Fibroblast of skin of left quadriceps (primary cell): ENCODE measurements at regions not wholly inside any gene's neighbourhood (a gene's known extent, or its start where the extent isn't known, plus 50 kb on each side); places are given as distances from the start of the nearest gene placed in this dataset.

ENCODE experiments used
- DNase-seq, 2 experiments: peaks; one replicate each; pipeline ENCODE4 v3.0.0-alpha.2; 2013; ENCODE audit warnings: low read depth in 2 of 2

GRCh38 chr13:79668201-79668752 lies 187.3 kb downstream of the NDFIP2 start:
- no peak for DNase-seq

- no peak for DNase-seq
These were observed 186.8 kb downstream of the NDFIP2 start for GRCh38 chr13:79667771-79668170.

GRCh38 chr13:79663977-79664636 lies 183.2 kb downstream of the NDFIP2 start:
- no peak for DNase-seq

GRCh38 chr13:79663435-79663834 lies 182.5 kb downstream of the NDFIP2 start:
- no peak for DNase-seq

GRCh38 chr13:79662882-79663281 lies 181.9 kb downstream of the NDFIP2 start:
- DNase-seq = no peak

GRCh38 chr13:79660361-79660760 lies 179.4 kb downstream of the NDFIP2 start:
- DNase-seq = no peak

GRCh38 chr13:79659121-79659521 lies 178.2 kb downstream of the NDFIP2 start:
- DNase-seq = no peak

- no peak for DNase-seq
These were observed 177.5 kb downstream of the NDFIP2 start for GRCh38 chr13:79658333-79658975.

GRCh38 chr13:79655509-79655908 lies 174.6 kb downstream of the NDFIP2 start:
- DNase-seq = no peak

GRCh38 chr13:79654520-79654919 lies 173.6 kb downstream of the NDFIP2 start:
- DNase-seq = no peak

GRCh38 chr13:79650688-79651087 lies 169.7 kb downstream of the NDFIP2 start:
- DNase-seq = no peak

- DNase-seq = no peak
These were observed 167.2 kb downstream of the NDFIP2 start for GRCh38 chr13:79648191-79648590.

GRCh38 chr13:79647533-79647932 lies 166.6 kb downstream of the NDFIP2 start:
- no peak for DNase-seq

- no peak for DNase-seq
These were observed 165.9 kb downstream of the NDFIP2 start for GRCh38 chr13:79646880-79647279.

- no peak for DNase-seq
These were observed 164.6 kb downstream of the NDFIP2 start for GRCh38 chr13:79645569-79645968.

- DNase-seq = no peak
These were observed 161.6 kb downstream of the NDFIP2 start for GRCh38 chr13:79642596-79642995.

GRCh38 chr13:79637133-79637763 lies 156.3 kb downstream of the NDFIP2 start:
- DNase-seq = no peak

GRCh38 chr13:79631051-79631659 lies 150.2 kb downstream of the NDFIP2 start:
- DNase-seq = peak; percentile 8 to 12

GRCh38 chr13:79628463-79628862 lies 147.5 kb downstream of the NDFIP2 start:
- no peak for DNase-seq

GRCh38 chr13:79626924-79627323 lies 146.0 kb downstream of the NDFIP2 start:
- DNase-seq = no peak

- DNase-seq = no peak
These were observed 144.6 kb downstream of the NDFIP2 start for GRCh38 chr13:79625517-79625916.

GRCh38 chr13:79621902-79622301 lies 140.9 kb downstream of the NDFIP2 start:
- DNase-seq = no peak
